Hindlimb muscle (tissue), 1 donor: ENCODE measurements at regions not wholly inside any gene's neighbourhood (a gene's known extent, or its start where the extent isn't known, plus 50 kb on each side); places are given as distances from the start of the nearest gene placed in this dataset.
"Not testable (repeated sequence)": the region's sequence is repeated elsewhere in the genome, so short reads cannot be mapped to it uniquely, and the experiment has no call there.

Experiments used
- DNase-seq: peaks from one replicate; pipeline ENCODE4 v3.0.0-alpha.2; 2013

DNA sequence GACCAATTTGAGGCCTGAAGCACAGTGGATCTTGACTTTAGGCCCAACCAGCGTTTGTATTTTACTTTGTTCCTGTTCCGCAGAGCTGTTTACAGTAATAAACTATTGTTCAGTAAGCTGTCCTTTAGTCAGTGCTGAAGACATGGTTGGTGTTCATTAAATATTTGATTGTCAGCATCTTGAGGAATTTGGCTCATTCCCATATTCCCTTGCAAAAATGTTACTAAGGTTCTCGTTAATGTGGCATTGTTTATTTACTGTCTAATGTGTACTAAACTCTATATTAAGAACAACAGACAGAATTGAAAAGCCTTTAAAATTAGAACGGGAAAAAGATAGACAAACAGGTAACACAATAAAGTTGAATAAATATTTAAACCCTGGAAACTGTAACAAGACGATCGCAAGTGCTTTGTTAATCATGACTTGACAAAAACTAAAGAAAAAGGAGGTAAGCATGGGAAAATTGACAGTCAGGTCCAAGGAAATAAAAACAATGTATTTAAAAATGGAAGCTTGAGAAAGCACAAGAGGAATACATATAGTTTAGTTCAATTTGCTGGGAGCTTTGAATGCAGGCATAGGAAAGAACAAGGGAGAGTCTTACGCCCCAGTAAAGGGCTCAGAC lies 1060.8 kb upstream of the CRIM1 start:
- DNase-seq = no peak

- no peak for DNase-seq
These were observed 1062.3 kb upstream of the CRIM1 start for GRCh38 chr2:35293261-35293660.

- no peak for DNase-seq
These were observed 1063.4 kb upstream of the CRIM1 start for GRCh38 chr2:35292199-35292598.

DNA sequence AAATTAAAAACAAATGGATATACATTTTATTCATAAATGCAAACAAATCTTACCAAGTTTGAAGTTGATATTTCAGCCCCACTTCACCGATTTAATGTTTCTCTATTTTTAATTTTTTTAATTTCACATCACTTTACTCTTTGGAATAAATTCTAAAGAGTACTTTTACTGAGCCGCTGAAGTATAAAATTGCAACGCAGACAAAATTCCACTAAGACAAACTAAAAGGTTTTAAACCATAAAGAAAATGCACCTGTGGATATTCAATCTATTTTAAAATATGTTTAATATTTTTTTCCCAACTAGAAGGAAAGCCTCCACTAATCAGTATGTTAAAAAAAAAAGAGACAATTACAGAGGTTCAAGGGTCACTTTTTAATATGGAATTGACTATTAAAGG lies 1073.9 kb upstream of the CRIM1 start:
- DNase-seq = no peak

- no peak for DNase-seq
These were observed 1099.8 kb upstream of the CRIM1 start for GRCh38 chr2:35255826-35256225.

GRCh38 chr2:35251156-35251555 lies 1104.4 kb upstream of the CRIM1 start:
- DNase-seq = no peak

GRCh38 chr2:35246702-35247101 lies 1108.9 kb upstream of the CRIM1 start:
- no peak for DNase-seq

- DNase-seq = no peak
These were observed 1127.0 kb upstream of the CRIM1 start for GRCh38 chr2:35228584-35228983.

DNA sequence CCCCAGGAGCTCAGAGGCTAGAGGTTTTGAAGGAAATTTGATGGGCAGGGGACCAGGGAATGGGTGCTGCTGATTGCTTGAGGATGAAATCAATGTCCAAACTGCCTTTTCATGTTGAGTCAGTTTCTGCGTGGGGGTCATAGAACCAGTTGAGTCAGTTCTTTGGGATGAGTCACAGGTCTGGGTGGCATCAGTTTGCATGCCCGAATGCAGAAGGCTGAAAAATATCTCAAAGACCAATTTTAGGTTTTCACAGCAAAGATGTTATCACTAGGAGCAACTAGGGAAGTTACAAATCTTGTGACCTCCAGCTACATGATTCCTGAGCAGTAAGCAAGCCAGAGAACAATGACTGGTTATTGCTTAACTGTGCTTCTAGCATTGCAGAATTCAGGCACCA lies 1135.1 kb upstream of the CRIM1 start:
- no peak for DNase-seq

DNA sequence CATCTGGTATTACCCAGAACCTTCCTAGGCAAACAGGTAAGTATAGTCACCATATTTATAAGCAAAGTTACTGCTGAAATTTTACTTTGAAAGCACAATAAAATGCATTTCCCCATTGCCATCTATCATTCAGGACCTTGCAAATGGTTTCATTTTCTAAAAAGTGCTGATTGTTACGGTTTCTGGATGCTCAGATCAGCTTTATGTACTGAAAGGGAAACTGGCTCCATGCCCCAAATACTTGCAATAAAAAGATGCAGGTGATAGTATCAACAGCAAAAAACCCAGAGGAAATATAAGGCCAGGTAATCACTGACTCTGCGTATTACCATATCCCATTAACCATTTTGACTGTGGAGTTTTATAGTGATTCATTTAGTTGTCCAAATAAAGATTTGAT lies 1150.7 kb upstream of the CRIM1 start:
- DNase-seq = no peak

GRCh38 chr2:35204323-35204722 lies 1151.3 kb upstream of the CRIM1 start:
- no peak for DNase-seq

DNA sequence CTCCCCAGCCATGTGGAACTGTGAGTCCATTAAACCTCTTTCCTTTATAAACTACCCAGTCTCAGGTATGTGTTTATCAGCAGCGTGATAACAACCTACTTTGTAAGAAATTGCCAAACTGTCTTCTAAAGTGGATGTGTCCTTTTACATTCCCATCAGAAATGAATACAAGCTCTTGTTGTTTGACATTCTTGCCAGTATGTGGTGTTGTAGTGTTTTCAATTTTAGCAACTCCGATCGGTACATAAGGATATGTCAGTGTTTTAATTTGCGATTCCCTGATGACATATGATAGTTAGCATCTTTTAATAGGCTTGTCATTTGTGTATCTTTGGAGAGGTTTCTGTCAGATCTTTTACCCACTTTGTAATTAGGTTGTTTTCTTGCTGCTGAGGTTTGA lies 1156.3 kb upstream of the CRIM1 start:
- DNase-seq = no peak

DNA sequence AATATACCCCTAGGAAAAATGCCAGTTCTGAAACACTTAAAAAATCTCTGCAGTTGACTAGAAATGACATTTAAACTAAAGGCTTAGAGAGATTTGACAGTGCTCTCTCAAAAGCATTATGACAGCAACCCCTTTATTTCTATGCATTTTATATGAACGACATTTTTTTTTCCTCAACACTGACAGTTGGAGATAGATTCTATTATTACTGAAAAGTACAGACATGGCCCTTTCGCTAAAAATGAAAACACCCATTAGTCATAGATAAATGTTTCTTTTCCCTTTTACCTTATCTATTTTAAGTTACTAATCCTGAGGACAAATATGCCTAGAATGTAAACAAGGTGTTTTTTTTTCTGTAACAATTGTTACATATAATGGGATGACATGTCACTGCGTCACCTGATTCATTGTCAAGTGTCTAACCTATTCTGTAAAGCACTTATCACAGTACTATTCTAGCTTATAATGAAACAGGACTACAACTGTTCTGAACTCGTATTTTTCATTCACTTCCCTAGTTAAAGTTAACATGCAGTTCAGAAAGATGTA lies 1169.6 kb upstream of the CRIM1 start:
- no peak for DNase-seq

DNA sequence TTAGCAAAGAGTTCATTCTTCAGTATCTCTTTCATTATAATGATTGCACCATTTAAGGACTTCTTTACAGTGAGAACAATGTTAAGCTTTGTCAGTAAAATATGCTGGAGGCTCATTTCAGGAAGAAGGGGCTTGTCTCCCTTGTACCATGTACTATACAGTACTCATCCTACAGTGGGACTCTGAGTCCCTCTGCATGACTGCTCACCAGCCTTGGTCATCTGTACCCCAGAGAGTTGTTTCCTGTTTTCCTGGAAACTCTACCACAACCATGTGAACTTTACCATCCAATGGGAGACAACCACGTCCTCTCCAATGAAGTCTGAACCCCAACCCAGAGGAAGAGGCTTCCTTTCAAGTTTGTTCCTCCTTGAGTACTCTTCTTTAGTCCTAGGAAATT lies 1171.1 kb upstream of the CRIM1 start:
- DNase-seq = no peak

- not testable (repeated sequence) for DNase-seq
These were observed 1178.9 kb upstream of the CRIM1 start for GRCh38 chr2:35176726-35177125.

- no peak for DNase-seq
These were observed 1180.7 kb upstream of the CRIM1 start for GRCh38 chr2:35174845-35175244.

GRCh38 chr2:35172687-35173086 lies 1182.9 kb upstream of the CRIM1 start:
- DNase-seq = no peak

DNA sequence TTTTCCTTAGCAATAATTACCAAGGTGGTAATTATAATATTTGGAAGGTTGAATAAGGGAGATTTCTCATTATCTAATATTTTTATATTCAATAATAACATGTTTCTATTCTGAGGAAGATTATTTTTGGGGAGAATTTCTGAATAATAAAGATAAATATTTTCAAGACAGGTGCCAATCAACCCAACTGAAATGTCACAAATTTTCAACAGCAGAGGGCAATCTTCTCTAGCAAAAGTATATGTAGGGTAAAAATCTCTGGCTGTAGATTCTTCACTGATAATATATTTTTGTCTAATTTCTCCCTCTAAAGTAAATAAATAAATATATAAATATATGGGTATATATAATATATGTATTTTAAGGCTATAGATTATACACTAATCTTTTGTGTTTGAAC lies 1187.2 kb upstream of the CRIM1 start:
- DNase-seq = no peak

- DNase-seq = no peak
These were observed 1191.6 kb upstream of the CRIM1 start for GRCh38 chr2:35163948-35164347.

GRCh38 chr2:35160871-35161270 lies 1194.7 kb upstream of the CRIM1 start:
- no peak for DNase-seq

DNA sequence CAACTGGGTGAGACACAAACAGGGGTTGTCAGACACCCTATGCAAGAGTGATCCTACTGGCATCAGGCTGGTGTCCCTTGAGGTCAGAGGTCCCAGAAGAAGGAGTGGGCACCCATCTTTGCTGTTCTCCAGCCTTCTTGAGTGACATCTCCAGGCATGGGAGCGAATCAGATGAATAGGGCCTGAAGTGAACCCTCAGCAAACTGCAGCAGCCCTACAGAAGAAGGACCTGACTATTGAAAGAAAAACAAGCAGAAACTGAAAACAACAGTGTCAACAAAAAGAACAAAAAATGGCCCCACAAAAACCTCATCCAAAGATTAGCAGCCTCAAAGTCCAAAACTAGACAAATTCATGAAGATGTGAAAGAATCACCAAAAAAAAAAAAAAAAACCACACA lies 1229.7 kb upstream of the CRIM1 start:
- no peak for DNase-seq

- no peak for DNase-seq
These were observed 1230.3 kb upstream of the CRIM1 start for GRCh38 chr2:35125278-35125677.

GRCh38 chr2:35116151-35116550 lies 1239.4 kb upstream of the CRIM1 start:
- DNase-seq = no peak

DNA sequence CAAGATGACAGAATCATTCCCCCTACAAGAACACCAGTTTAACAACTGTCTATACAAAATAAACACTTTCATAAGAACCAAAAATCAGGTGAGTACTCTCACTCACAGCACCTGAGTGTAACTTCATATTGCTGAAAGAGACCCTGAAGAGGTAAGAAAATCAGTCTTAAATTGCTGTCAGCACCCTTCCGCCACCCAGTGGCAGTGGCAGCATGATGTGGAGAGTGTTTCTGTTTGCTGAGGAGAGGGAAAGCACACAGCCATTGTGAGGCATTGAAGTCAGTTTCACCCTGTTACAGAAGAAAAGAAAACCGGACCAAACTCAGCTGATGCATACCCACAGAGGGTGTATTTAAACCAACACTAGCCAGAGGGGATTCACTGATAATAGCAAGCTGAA lies 1240.8 kb upstream of the CRIM1 start:
- no peak for DNase-seq

- not testable (repeated sequence) for DNase-seq
These were observed 1243.2 kb upstream of the CRIM1 start for GRCh38 chr2:35112367-35112766.
